H1 (cell line): ENCODE measurements at regions not wholly inside any gene's neighbourhood (a gene's known extent, or its start where the extent isn't known, plus 50 kb on each side); places are given as distances from the start of the nearest gene placed in this dataset.

Experiments
- CREB1 ChIP-seq: IDR thresholded peaks from 2 replicates; pipeline ENCODE4 v1.6.1; 2012; ENCODE audit warnings: inconsistent platforms
- CTCF ChIP-seq, 3 experiments: IDR thresholded peaks; 1 replicate in 2 of 3; 2 replicates in 1 of 3; pipeline versions ENCODE4 v1.5.1 to v1.6.1; 2011; ENCODE audit warnings: low read length in 3 of 3, mild to moderate bottlenecking in 3 of 3, inconsistent platforms in 2 of 3, low read depth in 1 of 3, moderate library complexity in 1 of 3; ENCODE audit not compliant: insufficient read depth in 1 of 3; ENCODE audit errors: control extremely low read depth in 1 of 3
- ZNF274 ChIP-seq: IDR thresholded peaks from 2 replicates; pipeline ENCODE4 v1.7.0; 2012; ENCODE audit warnings: low read length, borderline replicate concordance; ENCODE audit errors: extremely low read depth

GRCh38 chr2:146451972-146452371, 1392.9 kb upstream of the ACVR2A start:
- no peak for TF ChIP-seq ZNF274
- no peak for TF ChIP-seq CREB1
- TF ChIP-seq CTCF (IDR thresholded peaks at IDR 0.05; ENCODE audit: control extremely low read depth in 1 of 3, insufficient read depth in 1 of 3, low read depth in 1 of 3, low read length in 3 of 3): no peak
